Activated CD4-positive, alpha-beta T cell treated with anti-CD3 and anti-CD28 coated beads, Interleukin-2, amount 10 ng/mL, durations not matched to agents 7 days and 5 days (primary cell): ENCODE measurements at regions not wholly inside any gene's neighbourhood (a gene's known extent, or its start where the extent isn't known, plus 50 kb on each side); places are given as distances from the start of the nearest gene placed in this dataset.

Source experiments
- CTCF ChIA-PET: fragments of 350-600 bp; sonication (Branson Sonifier 250); formaldehyde crosslinking; loops from one replicate; lab custom pipeline; 2021; ENCODE audit warnings: antibody characterized with exemption; lab: Charles Lee
- POLR2A ChIA-PET: fragments of 350-600 bp; sonication (Branson Sonifier 250); formaldehyde crosslinking; loops from one replicate; lab custom pipeline; 2021; ENCODE audit warnings: antibody characterized with exemption; lab: Charles Lee
- DNase-seq: peaks from one replicate; pipeline ENCODE4 v3.0.0-alpha.2; 2020
- H3K27ac Mint-ChIP-seq: one replicate; pipeline ENCODE4 v1.8.0; 2021; ENCODE audit warnings: mild to moderate bottlenecking, moderate library complexity, mixed read lengths
- H3K27me3 Mint-ChIP-seq: one replicate; pipeline ENCODE4 v1.8.0; 2021; ENCODE audit warnings: mixed read lengths
- H3K36me3 Mint-ChIP-seq: one replicate; pipeline ENCODE4 v1.8.0; 2021; ENCODE audit warnings: low read depth, mixed read lengths
- H3K4me1 Mint-ChIP-seq: one replicate; pipeline ENCODE4 v1.8.0; 2021; ENCODE audit warnings: mixed read lengths
- H3K4me3 Mint-ChIP-seq: one replicate; pipeline ENCODE4 v1.8.0; 2021; ENCODE audit warnings: mild to moderate bottlenecking, moderate library complexity, mixed read lengths
- H3K9me3 Mint-ChIP-seq: one replicate; pipeline ENCODE4 v1.8.0; 2021; ENCODE audit warnings: mixed read lengths

DNA sequence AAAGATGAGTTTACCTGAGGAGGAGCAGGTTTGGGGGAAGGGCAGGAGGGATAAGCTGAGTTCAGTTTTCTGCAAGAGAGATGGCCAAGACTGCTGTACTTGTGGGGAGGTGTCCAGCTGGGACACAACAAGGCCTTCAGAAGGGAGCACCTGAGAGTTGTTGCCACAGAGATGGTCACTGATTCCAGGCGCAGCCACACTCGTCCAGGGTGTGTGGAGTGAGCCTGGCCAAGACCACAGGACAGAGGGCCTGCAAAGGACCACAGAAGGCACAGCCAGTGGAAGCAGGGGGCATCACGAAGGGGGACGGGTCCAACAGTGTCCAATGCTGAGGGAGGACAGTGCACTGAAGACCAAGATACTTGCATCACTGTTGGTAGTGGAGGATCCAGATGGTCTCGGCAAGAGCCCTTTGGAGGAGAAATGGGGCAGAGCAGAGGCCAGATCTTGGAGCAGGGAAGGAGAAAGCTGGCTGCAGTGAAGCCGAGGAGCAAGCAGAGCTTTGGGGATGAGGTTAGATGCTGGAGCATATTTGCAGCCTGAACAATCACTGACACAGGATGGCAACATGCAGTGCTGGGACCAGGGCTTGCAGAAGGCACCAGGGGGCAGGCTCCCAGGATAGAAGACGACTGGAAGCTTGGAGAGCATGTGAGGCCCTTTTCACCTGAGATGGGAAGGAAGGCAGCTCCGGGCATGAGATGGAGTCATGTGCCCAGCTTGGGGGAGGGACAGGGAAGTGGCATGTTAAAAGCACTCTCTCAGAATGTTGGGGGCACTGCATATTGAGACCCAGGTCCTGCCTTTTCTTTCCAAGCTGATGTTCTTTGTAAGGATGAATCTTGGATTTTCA is 214.0 kb downstream of the CYP26B1 start:
- POLR2A ChIA-PET: no interaction called here
- no peak for DNase-seq
- Mint-ChIP-seq H3K4me3 (no peak overlapping the region), H3K27ac (no peak overlapping the region), H3K4me1 (no peaks in the 10 kb centered on the region), H3K9me3 (no peaks in the 10 kb centered on the region), H3K27me3 (no peaks in the 10 kb centered on the region), H3K36me3 (no peaks in the 10 kb centered on the region)
- CTCF ChIA-PET: interaction anchor here (1.3 kb wide), 1 partner anchor 10 kb away, joined by 3 read pairs; no protein-coding TSS in a partner anchor

DNA sequence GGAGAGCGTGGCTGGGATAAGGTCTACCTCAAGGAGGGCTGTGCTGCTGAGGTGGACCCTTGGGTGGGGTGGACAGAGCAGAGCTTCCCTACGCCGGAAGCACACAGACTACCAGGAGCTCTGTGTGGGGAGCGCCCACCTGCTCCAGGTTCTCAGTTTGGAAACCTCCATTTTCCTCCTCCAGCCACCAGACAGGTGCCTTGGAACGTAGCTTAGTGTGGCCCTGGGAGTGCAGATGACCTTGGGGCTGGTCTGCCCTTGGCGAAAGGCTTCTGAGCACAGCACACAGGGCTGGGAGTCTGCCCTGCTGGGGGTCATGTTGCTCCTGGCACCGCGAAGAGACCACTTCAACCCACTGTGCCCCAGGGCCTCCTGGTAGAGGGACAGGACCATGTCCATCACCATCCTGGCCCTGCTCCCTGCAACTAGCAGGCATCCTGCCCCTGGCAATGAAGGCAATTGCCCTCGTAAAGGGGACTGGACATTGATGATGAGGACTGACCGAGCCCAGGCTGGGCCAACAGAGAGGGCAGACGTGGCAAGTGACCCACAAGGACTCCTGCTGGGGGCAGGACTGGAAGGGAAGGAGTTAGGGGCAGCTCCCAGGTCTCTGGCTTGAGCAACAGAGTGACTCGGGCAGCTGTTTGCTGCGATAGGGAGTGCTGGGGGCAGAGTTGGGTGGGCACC is 214.7 kb downstream of the CYP26B1 start:
- no peaks in the 10 kb centered on the region for H3K4me1 Mint-ChIP-seq
- no peaks in the 10 kb centered on the region for H3K36me3 Mint-ChIP-seq
- H3K4me3 Mint-ChIP-seq: no peak overlapping the region
- CTCF ChIA-PET: interaction anchor here (0.6 to 1.3 kb wide), 2 partner anchors 9 to 1389 kb away, joined by 3 to 4 read pairs; no protein-coding TSS in a partner anchor
- POLR2A ChIA-PET: no interaction called here
- DNase-seq: no peak
- H3K9me3 Mint-ChIP-seq: no peaks in the 10 kb centered on the region
- H3K27me3 Mint-ChIP-seq: no peaks in the 10 kb centered on the region
- no peak overlapping the region for H3K27ac Mint-ChIP-seq

DNA sequence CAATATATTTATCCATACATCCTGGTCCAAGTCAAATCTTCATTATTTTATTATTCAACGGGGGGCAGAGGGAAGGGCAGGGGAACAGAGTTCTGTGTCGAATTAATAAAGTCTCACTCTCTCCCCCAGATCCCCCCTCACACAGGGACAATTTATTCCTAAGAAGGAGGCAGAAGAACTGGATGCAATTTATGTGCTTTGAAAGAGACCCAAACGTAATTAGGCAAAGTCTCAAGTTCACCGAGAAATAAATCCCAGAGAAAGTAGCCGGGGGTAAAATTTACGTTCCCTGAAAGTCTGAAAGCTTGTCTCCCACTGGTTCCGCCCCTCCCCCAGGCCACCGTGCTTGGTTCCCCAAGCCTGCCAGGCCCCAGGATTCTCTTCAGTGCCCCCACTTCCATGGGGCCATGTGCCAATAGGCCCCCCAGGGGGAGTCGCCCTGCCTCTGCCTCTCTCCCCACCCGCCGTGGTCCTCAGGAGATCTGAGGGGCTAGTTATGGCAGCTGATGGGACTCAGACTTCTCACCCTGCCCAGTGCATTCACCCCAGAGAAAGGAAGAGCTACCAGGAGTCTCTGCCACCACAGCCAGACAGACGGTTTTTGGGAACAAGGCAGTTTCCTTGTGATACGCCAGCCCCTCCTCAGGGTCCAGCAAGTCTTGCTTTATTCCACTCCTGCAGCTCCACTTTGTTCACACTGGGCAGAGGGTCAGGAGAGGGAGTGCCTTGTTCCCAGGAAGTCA is 215.5 kb downstream of the CYP26B1 start:
- no peak for DNase-seq
- H3K9me3 Mint-ChIP-seq: no peaks in the 10 kb centered on the region
- ChIA-PET POLR2A (no interaction called here), CTCF (interaction anchor here (0.6 to 1.3 kb wide), 2 partner anchors 8 to 1389 kb away, joined by 3 to 4 read pairs; no protein-coding TSS in a partner anchor)
- no peaks in the 10 kb centered on the region for H3K36me3 Mint-ChIP-seq
- no peaks in the 10 kb centered on the region for H3K27me3 Mint-ChIP-seq
- H3K4me1 Mint-ChIP-seq: no peaks in the 10 kb centered on the region
- no peak overlapping the region for H3K27ac Mint-ChIP-seq
- no peak overlapping the region for H3K4me3 Mint-ChIP-seq

GRCh38 chr2:71930049-71930681 is 217.5 kb downstream of the CYP26B1 start:
- no peaks in the 10 kb centered on the region for H3K36me3 Mint-ChIP-seq
- no peaks in the 10 kb centered on the region for H3K27me3 Mint-ChIP-seq
- no peak for DNase-seq
- H3K27ac Mint-ChIP-seq: no peak overlapping the region
- ChIA-PET CTCF (no interaction called here), POLR2A (no interaction called here)
- no peak overlapping the region for H3K4me3 Mint-ChIP-seq
- no peaks in the 10 kb centered on the region for H3K4me1 Mint-ChIP-seq
- H3K9me3 Mint-ChIP-seq: no peaks in the 10 kb centered on the region

DNA sequence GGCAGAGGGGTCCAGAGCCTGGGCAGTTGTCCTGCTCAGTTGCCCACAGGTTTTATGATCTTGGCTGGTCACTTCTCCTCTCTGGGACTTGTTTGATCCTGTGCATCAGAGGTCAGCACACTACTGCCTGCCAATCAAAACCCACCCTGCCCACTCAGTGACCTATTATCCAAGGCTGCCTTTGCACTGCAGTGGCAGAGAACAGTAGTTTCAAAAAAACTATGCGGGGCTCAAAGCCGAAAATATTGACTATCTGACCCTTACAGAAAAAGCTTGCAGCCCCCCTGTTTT is 218.2 kb downstream of the CYP26B1 start:
- Mint-ChIP-seq H3K27me3 (no peaks in the 10 kb centered on the region), H3K4me1 (no peaks in the 10 kb centered on the region), H3K27ac (no peak overlapping the region), H3K36me3 (no peaks in the 10 kb centered on the region), H3K9me3 (no peaks in the 10 kb centered on the region), H3K4me3 (no peak overlapping the region)
- ChIA-PET POLR2A (no interaction called here), CTCF (no interaction called here)
- DNase-seq: no peak

DNA sequence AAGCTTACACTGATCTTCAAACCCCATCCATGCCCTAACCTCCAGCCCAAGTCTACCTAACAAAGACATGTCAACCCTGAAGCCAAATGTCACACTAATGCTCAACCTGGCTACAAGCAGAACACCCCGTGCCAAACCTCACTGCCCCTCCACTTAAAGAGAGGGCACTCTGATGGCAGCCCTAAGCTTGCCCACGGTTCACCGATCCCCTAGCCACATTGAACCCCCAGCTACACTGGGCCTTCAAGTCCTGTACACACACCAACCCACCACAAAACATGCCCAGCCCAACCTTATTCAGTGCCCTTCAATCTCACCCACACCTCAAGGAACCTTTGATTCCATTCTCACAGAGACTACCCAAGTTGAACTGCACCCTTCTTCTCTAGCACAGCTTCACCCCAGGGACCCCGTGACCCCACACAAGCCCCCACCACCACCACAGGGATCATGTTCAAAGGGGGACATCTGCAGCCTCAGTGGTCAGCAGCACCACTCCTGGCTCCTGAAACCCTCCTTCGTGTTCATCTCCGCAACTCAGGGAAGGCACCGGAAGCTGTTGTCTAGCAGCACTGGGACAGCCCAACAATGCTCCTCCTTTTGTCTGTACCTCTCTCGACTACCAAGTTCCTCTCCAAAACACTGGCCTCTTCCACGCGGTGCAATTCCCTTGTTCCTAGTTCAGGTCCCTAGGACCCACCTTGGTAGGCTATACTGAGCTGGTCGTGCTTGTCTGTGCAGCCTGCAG is 218.8 kb downstream of the CYP26B1 start:
- DNase-seq: no peak
- no peaks in the 10 kb centered on the region for H3K36me3 Mint-ChIP-seq
- no peak overlapping the region for H3K4me3 Mint-ChIP-seq
- ChIA-PET POLR2A (no interaction called here), CTCF (no interaction called here)
- H3K27ac Mint-ChIP-seq: no peak overlapping the region
- no peaks in the 10 kb centered on the region for H3K9me3 Mint-ChIP-seq
- no peaks in the 10 kb centered on the region for H3K4me1 Mint-ChIP-seq
- H3K27me3 Mint-ChIP-seq: no peaks in the 10 kb centered on the region

GRCh38 chr2:71927757-71928715 is 219.6 kb downstream of the CYP26B1 start:
- no peaks in the 10 kb centered on the region for H3K27me3 Mint-ChIP-seq
- ChIA-PET POLR2A (no interaction called here), CTCF (no interaction called here)
- no peak for DNase-seq
- no peak overlapping the region for H3K4me3 Mint-ChIP-seq
- H3K4me1 Mint-ChIP-seq: no peaks in the 10 kb centered on the region
- no peak overlapping the region for H3K27ac Mint-ChIP-seq
- no peaks in the 10 kb centered on the region for H3K9me3 Mint-ChIP-seq
- H3K36me3 Mint-ChIP-seq: no peaks in the 10 kb centered on the region

DNA sequence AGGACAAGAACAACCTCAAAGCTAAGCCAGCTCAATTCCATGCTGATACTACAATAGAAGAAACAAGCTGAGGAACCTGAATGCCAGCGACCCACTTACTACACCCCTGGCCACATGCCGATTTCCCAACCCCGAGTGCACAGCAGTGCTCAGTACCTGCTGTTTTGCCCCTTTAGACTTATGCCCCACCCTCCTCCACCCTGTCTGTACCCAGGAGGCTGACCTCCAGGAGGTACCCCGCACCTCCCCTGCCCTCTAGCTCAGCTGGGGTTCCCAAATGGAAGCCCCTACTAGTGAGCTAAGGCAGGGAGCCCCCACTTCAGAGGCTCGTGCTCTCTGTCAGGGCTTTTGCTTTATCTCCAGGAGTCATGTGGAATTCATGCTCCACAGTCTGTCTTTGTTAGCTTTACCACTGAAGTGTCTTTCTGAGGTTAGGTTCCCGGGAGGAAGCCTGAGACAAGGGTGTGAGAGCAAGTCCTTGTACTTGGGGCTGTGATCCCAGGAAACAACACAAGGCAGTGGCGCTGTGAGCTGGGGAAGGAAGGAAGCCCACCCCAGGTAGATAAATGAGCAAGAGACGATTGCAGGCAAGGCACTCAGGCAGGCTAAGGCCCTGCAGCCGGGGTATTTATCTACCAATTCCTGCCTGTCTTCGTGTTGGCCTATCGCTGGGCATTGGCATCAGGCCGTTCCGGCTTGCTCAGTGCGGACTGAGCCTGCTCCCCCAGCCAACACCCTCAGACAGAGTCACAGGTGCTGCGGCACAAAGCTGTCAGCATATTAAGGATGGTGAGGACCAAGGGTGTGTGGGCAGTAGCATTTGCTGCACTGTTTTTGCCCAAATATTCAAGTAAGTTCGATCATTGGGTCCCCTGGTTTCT is 220.5 kb downstream of the CYP26B1 start:
- no peak for DNase-seq
- POLR2A ChIA-PET: no interaction called here
- Mint-ChIP-seq H3K36me3 (no peaks in the 10 kb centered on the region), H3K27me3 (no peaks in the 10 kb centered on the region), H3K4me3 (no peak overlapping the region), H3K9me3 (no peaks in the 10 kb centered on the region), H3K27ac (no peak overlapping the region), H3K4me1 (no peaks in the 10 kb centered on the region)
- CTCF ChIA-PET: no interaction called here

DNA sequence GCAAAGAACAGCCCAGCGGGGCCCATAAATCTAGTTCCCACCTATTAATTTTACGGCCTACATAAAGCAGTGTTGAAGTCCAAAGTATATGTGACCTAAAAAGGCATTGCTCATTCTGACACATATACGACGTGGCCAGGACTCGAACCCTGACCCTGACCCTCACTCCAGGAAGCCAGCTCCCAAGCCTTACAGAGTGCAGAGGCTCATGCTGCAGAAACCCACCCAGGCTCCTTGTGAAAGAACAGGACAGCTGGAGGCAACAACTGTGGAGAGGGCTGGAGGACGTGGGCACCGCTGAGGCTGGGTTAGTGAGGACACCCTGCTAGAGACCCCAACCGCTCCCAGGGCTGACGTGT is 221.6 kb downstream of the CYP26B1 start:
- DNase-seq: no peak
- no peaks in the 10 kb centered on the region for H3K9me3 Mint-ChIP-seq
- H3K36me3 Mint-ChIP-seq: no peaks in the 10 kb centered on the region
- H3K27me3 Mint-ChIP-seq: no peaks in the 10 kb centered on the region
- CTCF ChIA-PET: no interaction called here
- no peak overlapping the region for H3K27ac Mint-ChIP-seq
- no peak overlapping the region for H3K4me3 Mint-ChIP-seq
- no peaks in the 10 kb centered on the region for H3K4me1 Mint-ChIP-seq
- POLR2A ChIA-PET: no interaction called here

- POLR2A ChIA-PET: no interaction called here
- CTCF ChIA-PET: interaction anchor here (1.5 kb wide), 2 partner anchors 10 to 28 kb away, joined by 3 to 4 read pairs; no protein-coding TSS in a partner anchor
- Mint-ChIP-seq H3K4me3 (no peak overlapping the region), H3K4me1 (no peaks in the 10 kb centered on the region), H3K36me3 (no peaks in the 10 kb centered on the region), H3K9me3 (no peaks in the 10 kb centered on the region), H3K27ac (no peak overlapping the region), H3K27me3 (no peaks in the 10 kb centered on the region)
- DNase-seq: no peak
Observed at GRCh38 chr2:71925268-71926088, 222.2 kb downstream of the CYP26B1 start.
